OCI-LY3 (cell line): ENCODE measurements at regions not wholly inside any gene's neighbourhood (a gene's known extent, or its start where the extent isn't known, plus 50 kb on each side); places are given as distances from the start of the nearest gene placed in this dataset.

Experiments used
- H2AFZ ChIP-seq: fragments of 200-600, 300-600 bp; shearing (Covaris generic); 2 replicates; pipeline ENCODE4 v1.6.0; 2014; ENCODE audit warnings: antibody characterized with exemption, low read depth, low read length
- H3K27ac ChIP-seq: fragments of 200-600, 300-600 bp; sonication (generic); 2 replicates; pipeline ENCODE4 v1.5.1; 2014; ENCODE audit warnings: mild to moderate bottlenecking, low read length, moderate library complexity, mixed read lengths
- H3K27me3 ChIP-seq: fragments of 200-600, 300-600 bp; sonication (generic); 2 replicates; pipeline ENCODE4 v1.6.1; 2014; ENCODE audit warnings: low read depth, low read length, mixed read lengths
- H3K36me3 ChIP-seq: fragments of 200-600, 300-600 bp; sonication (generic); replicated peaks from 2 replicates; pipeline ENCODE3; 2014; ENCODE audit warnings: low read depth, low read length, mixed read lengths
- H3K4me1 ChIP-seq: fragments of 300-600, 200-600 bp; sonication (generic); 2 replicates; pipeline ENCODE4 v1.6.1; 2014; ENCODE audit warnings: low read length, mixed read lengths
- H3K4me2 ChIP-seq: fragments of 200-600, 300-600 bp; sonication (generic); 2 replicates; pipeline ENCODE4 v1.6.1; 2014; ENCODE audit warnings: low read length, mixed read lengths
- H3K4me3 ChIP-seq: fragments of 300-600, 200-600 bp; sonication (generic); 2 replicates; pipeline ENCODE4 v1.5.1; 2014; ENCODE audit warnings: antibody characterized with exemption, mild to moderate bottlenecking, low read length, moderate library complexity
- H3K79me2 ChIP-seq: fragments of 300-600, 200-600 bp; shearing (Covaris generic); 2 replicates; pipeline ENCODE4 v1.6.1; 2014; ENCODE audit warnings: mild to moderate bottlenecking, low read length, mixed read lengths
- H3K9ac ChIP-seq: fragments of 300-600, 200-600 bp; shearing (Covaris generic); 2 replicates; pipeline ENCODE4 v1.6.0; 2014; ENCODE audit warnings: mild to moderate bottlenecking, low read length, moderate library complexity
- H3K9me3 ChIP-seq: fragments of 200-600, 300-600 bp; shearing (Covaris generic); 2 replicates; pipeline ENCODE4 v1.6.1; 2014; ENCODE audit warnings: low read length, mixed read lengths; ENCODE audit not compliant: insufficient read depth
- H4K20me1 ChIP-seq: fragments of 200-600, 300-600 bp; sonication (generic); 2 replicates; pipeline ENCODE4 v1.6.1; 2016; ENCODE audit warnings: low read length, mixed read lengths; ENCODE audit not compliant: insufficient read depth
- EZH2phosphoT487 ChIP-seq: fragments of 200-600 bp; shearing (Covaris generic); IDR thresholded peaks from 2 replicates; pipeline ENCODE4 v1.6.1; 2018; ENCODE audit warnings: antibody characterized with exemption, mixed run types, low read depth
- TF ChIP-seq, protein P1 (sequence below): fragments of 200-600, 300-600 bp; sonication (generic); IDR thresholded peaks from 2 replicates; pipeline ENCODE4 v1.5.1; 2014; ENCODE audit warnings: antibody characterized with exemption, low read length, low read depth

DNA sequence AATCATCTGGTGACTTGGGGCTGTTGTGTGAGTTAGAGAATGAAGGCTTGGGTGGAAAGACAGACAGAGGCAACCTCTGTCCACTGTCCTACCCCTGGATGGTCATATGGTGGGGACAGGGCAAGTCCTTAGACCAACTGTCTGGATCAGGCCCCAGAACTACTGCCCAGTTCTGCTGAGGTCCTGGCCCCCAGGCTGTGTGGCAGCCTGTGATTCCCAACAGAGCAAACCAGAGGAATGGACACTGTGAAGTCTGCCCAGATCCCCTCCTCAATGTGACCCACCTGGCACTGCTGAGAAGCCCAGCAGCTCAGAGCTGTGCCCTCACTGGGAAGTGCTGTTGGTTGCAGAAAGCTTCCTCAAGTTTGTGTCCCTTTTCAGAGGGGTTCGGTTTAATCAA is 69.0 kb downstream of the GGTLC2 start:
- Histone ChIP-seq H3K9me3 (no peaks in the 10 kb centered on the region), H4K20me1 (no peaks in the 10 kb centered on the region), H3K79me2 (peaks cover 27% of the 10 kb centered on the region), H3K9ac (no peak overlapping the region), H3K4me2 (no peak overlapping the region), H3K27ac (no peak overlapping the region), H2AFZ (no peak overlapping the region), H3K4me3 (no peak overlapping the region), H3K27me3 (no peaks in the 10 kb centered on the region), H3K4me1 (peaks cover 40% of the 10 kb centered on the region), H3K36me3 (peaks cover 7% of the 10 kb centered on the region)
- TF ChIP-seq, protein P1, sequence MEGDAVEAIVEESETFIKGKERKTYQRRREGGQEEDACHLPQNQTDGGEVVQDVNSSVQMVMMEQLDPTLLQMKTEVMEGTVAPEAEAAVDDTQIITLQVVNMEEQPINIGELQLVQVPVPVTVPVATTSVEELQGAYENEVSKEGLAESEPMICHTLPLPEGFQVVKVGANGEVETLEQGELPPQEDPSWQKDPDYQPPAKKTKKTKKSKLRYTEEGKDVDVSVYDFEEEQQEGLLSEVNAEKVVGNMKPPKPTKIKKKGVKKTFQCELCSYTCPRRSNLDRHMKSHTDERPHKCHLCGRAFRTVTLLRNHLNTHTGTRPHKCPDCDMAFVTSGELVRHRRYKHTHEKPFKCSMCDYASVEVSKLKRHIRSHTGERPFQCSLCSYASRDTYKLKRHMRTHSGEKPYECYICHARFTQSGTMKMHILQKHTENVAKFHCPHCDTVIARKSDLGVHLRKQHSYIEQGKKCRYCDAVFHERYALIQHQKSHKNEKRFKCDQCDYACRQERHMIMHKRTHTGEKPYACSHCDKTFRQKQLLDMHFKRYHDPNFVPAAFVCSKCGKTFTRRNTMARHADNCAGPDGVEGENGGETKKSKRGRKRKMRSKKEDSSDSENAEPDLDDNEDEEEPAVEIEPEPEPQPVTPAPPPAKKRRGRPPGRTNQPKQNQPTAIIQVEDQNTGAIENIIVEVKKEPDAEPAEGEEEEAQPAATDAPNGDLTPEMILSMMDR, result no peak
- no peak for TF ChIP-seq EZH2phosphoT487

DNA sequence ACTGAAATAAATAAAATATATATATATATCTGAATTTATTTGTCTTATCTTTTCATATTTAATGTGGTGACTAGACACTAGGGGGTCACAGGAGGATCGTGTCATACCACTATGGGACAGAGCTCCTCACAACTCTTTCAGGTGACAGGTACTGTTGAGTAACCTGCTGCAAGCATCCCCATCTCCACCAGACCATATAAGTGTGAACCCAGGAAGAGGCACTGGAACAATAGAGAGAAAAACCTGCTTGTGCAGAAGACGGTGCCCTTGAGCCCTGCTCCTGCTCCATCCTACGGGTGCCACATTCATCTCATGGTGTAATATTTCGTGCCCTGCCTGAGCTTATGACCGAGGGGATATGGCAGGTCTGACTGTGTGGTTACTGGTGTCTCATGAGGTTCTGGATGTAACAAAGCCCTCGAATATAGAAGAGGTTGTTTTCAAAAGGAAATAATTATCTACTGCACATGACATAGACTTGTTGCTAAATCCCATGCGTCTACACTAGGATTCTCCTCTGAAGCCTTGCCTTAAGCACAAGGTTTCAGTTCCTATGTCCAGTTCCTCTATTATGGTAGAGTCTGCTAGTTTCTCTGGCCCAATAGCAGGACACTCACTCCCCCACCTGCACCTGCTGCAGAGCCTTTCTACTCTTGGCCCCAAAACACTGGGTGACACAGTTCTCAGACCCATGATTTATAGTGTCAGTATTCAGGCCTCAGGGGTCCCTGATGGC is 70.4 kb downstream of the GGTLC2 start:
- peaks cover 25% of the 10 kb centered on the region for H3K79me2 ChIP-seq
- H3K36me3 ChIP-seq, result peaks cover 5% of the 10 kb centered on the region
- H3K9me3 ChIP-seq, result no peaks in the 10 kb centered on the region
- H3K27ac ChIP-seq, result no peak overlapping the region
- no peak overlapping the region for H3K4me3 ChIP-seq
- no peak overlapping the region for H3K4me2 ChIP-seq
- no peak overlapping the region for H3K9ac ChIP-seq
- H4K20me1 ChIP-seq, result no peaks in the 10 kb centered on the region
- no peaks in the 10 kb centered on the region for H3K27me3 ChIP-seq
- TF ChIP-seq, protein P1, result no peak
- TF ChIP-seq EZH2phosphoT487, result no peak
- peaks cover 27% of the 10 kb centered on the region for H3K4me1 ChIP-seq
- H2AFZ ChIP-seq, result no peak overlapping the region

DNA sequence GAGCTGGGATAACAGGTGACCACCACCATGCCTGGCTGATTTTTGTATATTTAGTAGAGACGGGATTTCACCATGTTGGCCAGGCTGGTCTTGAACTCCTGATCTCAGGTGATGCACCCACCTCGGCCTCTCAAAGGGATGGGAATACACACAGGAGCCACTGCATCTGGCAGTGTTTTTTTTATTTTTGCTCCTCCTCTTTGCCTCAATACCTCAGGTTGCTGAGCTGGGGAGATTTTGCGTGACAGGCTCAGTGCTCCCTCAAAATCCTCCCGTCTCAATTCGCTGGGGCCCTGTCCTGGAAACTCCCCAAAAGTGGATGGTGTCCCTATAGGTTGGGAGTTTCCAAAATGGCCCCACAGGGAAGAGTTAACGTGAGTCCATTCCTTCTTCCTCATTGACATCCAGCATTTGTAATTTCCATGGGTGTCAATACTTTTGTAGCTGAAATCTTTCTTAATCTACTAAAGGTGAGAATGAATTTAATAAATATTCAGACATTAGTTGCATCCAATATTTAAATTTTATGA is 71.8 kb downstream of the GGTLC2 start:
- H2AFZ ChIP-seq, result no peak overlapping the region
- peaks cover 12% of the 10 kb centered on the region for H3K4me1 ChIP-seq
- no peak overlapping the region for H3K27ac ChIP-seq
- no peaks in the 10 kb centered on the region for H3K9me3 ChIP-seq
- no peak overlapping the region for H3K4me2 ChIP-seq
- TF ChIP-seq, protein P1, result no peak
- no peak for TF ChIP-seq EZH2phosphoT487
- H3K4me3 ChIP-seq, result no peak overlapping the region
- H3K27me3 ChIP-seq, result no peaks in the 10 kb centered on the region
- H3K79me2 ChIP-seq, result peaks cover 12% of the 10 kb centered on the region
- H3K9ac ChIP-seq, result no peak overlapping the region
- no peaks in the 10 kb centered on the region for H4K20me1 ChIP-seq
- H3K36me3 ChIP-seq, result no peaks in the 10 kb centered on the region

DNA sequence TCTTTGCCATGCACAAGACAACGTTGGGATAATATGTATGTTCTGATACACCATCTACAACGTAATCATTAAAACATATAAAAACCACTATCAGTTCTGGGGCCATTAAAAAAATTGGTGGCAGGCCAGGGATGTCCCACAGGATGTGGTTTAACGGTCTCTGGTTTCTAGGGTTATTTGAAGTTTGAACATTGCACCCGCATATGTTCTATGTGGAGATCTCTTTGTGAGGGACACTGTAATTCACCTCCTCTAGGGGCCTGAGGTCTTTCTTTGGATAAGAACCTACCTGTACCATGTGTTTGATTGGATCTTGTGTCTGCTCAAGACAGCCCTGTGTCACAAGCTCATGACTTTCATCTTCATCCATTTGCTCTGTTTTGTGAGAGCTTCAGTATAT is 73.2 kb downstream of the GGTLC2 start:
- no peak overlapping the region for H3K9ac ChIP-seq
- no peak overlapping the region for H2AFZ ChIP-seq
- no peak overlapping the region for H3K4me3 ChIP-seq
- H3K4me2 ChIP-seq, result no peak overlapping the region
- no peak overlapping the region for H3K27ac ChIP-seq
- no peaks in the 10 kb centered on the region for H3K27me3 ChIP-seq
- H4K20me1 ChIP-seq, result no peaks in the 10 kb centered on the region
- H3K9me3 ChIP-seq, result no peaks in the 10 kb centered on the region
- H3K4me1 ChIP-seq, result no peaks in the 10 kb centered on the region
- H3K79me2 ChIP-seq, result no peaks in the 10 kb centered on the region
- no peaks in the 10 kb centered on the region for H3K36me3 ChIP-seq
- no peak for TF ChIP-seq EZH2phosphoT487
- TF ChIP-seq, protein P1, result no peak
